ENCODE measurements at regions not wholly inside any gene's neighbourhood (a gene's known extent, or its start where the extent isn't known, plus 50 kb on each side); places are given as distances from the start of the nearest gene placed in this dataset.

- ChIA-PET SMC1A (ENCODE audit: uncharacterized antibody, unreplicated experiment) (no interaction called here), CTCF (no interaction called here), POLR2A (no interaction called here), RAD21 (ENCODE audit: unreplicated experiment) (no interaction called here)
- no peaks in the 10 kb centered on the region for H4K20me1 ChIP-seq (ENCODE audit: control insufficient read depth, insufficient read depth)
- ATAC-seq (no peak), FAIRE-seq (no peak), DNase-seq (ENCODE audit: low read depth, low spot score) (no peak)
- H3K9me3 ChIP-seq (replicated peaks; ENCODE audit: control insufficient read depth, insufficient read depth, low read length), result no peaks in the 10 kb centered on the region
- peaks cover 0 to 1% of the 10 kb centered on the region in 2 experiments; a peak in 1 of 4 replicates for H3K27me3 ChIP-seq (replicated peaks in 1 of 2; ENCODE audit: control insufficient read depth in 2 of 2, insufficient read depth in 2 of 2, low read length in 1 of 2)
- TF ChIP-seq ZBTB11 (CRISPR knock-in tag; IDR thresholded peaks at IDR 0.05) (no peak), E2F4 (IDR thresholded peaks at IDR 0.05; ENCODE audit: low read depth, low read length) (no peak), BRCA1 (IDR thresholded peaks at IDR 0.05; ENCODE audit: low read depth, low read length) (no peak), RBBP5 (conservative IDR thresholded peaks at IDR 0.05) (no peak), MLLT1 (IDR thresholded peaks at IDR 0.05) (no peak)
- H3K4me3 ChIP-seq, result no peak overlapping the region
- no peak overlapping the region for H3K27ac ChIP-seq (ENCODE audit: control insufficient read depth, insufficient read depth)
- in situ Hi-C loops (cut with MboI) (no loop called here), intact Hi-C loops (cut with micrococcal nuclease; ENCODE audit: unreplicated experiment) (no loop called here)
- 35% methylated on average over 9 of the region's 17 CpGs for WGBS (ENCODE audit: insufficient coverage, insufficient replicate concordance, low lambda C conversion rate, missing lambda C conversion rate)
- no peak overlapping the region for H3K4me2 ChIP-seq (ENCODE audit: control insufficient read depth, insufficient read depth)
- no TSS peak for BruUV-seq (replicated peaks)
- no peaks in the 10 kb centered on the region for H3K4me1 ChIP-seq (ENCODE audit: control insufficient read depth, insufficient read depth, low read length)
- no peaks in the 10 kb centered on the region for H3K79me2 ChIP-seq (ENCODE audit: control insufficient read depth, insufficient read depth, low read length)
- H3K9ac ChIP-seq (ENCODE audit: control insufficient read depth, insufficient read depth, low read length), result no peak overlapping the region
- no peak overlapping the region for H2AFZ ChIP-seq (ENCODE audit: control insufficient read depth, low read depth, low read length)
- no peaks in the 10 kb centered on the region for H3K36me3 ChIP-seq (ENCODE audit: control insufficient read depth in 2 of 2, insufficient read depth in 2 of 2, low read length in 1 of 2)
Measured at GRCh38 chr20:57787990-57788781, 78.4 kb upstream of the PMEPA1 start.

Data from GM12878 (cell line).